Suprapubic skin (tissue), 4 donors: ENCODE measurements at regions not wholly inside any gene's neighbourhood (a gene's known extent, or its start where the extent isn't known, plus 50 kb on each side); places are given as distances from the start of the nearest gene placed in this dataset.

Source experiments
- DNase-seq, 2 donors: peaks; one replicate each; pipeline ENCODE4 v3.0.0-alpha.2; 2019; ENCODE audit warnings: low spot score in 2 of 2
- H3K27ac ChIP-seq: fragments of 200-600 bp; sonication (generic); one replicate; pipeline ENCODE4 v1.5.1; 2019
- H3K27me3 ChIP-seq: fragments of 200-600 bp; sonication (generic); one replicate; pipeline ENCODE4 v1.5.1; 2019
- H3K36me3 ChIP-seq: fragments of 200-600 bp; sonication (generic); one replicate; pipeline ENCODE4 v1.5.1; 2019
- H3K4me1 ChIP-seq: fragments of 200-600 bp; sonication (generic); one replicate; pipeline ENCODE4 v1.5.1; 2019
- H3K4me3 ChIP-seq: fragments of 200-600 bp; sonication (generic); one replicate; pipeline ENCODE4 v1.5.1; 2019; ENCODE audit warnings: mild to moderate bottlenecking
- H3K9me3 ChIP-seq: fragments of 200-600 bp; sonication (generic); one replicate; pipeline ENCODE4 v1.5.1; 2019
- CTCF ChIP-seq, 2 donors: fragments of 200-600 bp in 1 of 2; fragments of 450-650 bp in 1 of 2; sonication (generic) in 1 of 2; IDR thresholded peaks; one replicate each; pipeline ENCODE4 v1.5.1; 2016 to 2019; ENCODE audit warnings: antibody characterized with exemption in 2 of 2, mild to moderate bottlenecking in 1 of 2, moderate library complexity in 1 of 2
- EP300 ChIP-seq: sonication (generic); formaldehyde crosslinking; IDR thresholded peaks from one replicate; pipeline ENCODE4 v1.6.1; 2017; ENCODE audit warnings: antibody characterized with exemption
- POLR2A ChIP-seq, 2 donors: fragments of 450-650 bp; IDR thresholded peaks; one replicate each; pipeline ENCODE4 v1.6.1; 2017; ENCODE audit warnings: antibody characterized with exemption in 2 of 2, mild to moderate bottlenecking in 2 of 2, moderate library complexity in 2 of 2
- POLR2AphosphoS5 ChIP-seq, 3 donors: sonication (generic); formaldehyde crosslinking; IDR thresholded peaks; one replicate each; pipeline ENCODE4 v1.6.1; 2017; ENCODE audit warnings: antibody characterized with exemption in 3 of 3
- WGBS: methylation state at CpG from one replicate; pipeline ENCODE4 v1.1.5; 2018; 5-methylcytosine and 5-hydroxymethylcytosine counted together

DNA sequence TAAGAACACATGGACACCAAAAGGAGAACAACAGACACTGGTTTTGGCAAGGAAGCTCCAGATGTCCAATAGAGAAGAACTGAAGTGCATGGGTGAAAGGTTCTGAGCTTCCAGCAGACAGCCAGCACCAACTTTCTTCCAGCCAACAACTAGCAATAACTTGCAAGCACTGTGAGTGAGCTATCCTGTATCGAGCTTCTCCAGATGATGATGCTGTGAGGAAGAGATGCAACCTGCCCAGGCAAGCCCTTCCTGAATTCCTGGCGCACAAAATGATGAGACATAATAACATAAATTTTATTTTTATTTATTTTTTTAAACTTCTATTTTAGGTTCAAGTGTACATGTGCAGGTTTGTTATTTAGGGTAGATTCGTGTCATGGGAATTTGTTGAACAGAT, 692.1 kb downstream of the DNAJB9 start:
- no peak overlapping the region for H3K27ac ChIP-seq
- H3K27me3 ChIP-seq = no peaks in the 10 kb centered on the region
- H3K36me3 ChIP-seq = no peaks in the 10 kb centered on the region
- no peak for DNase-seq
- H3K9me3 ChIP-seq = no peaks in the 10 kb centered on the region
- WGBS = 57% methylated on average over 3 of the region's 3 CpGs
- no peak for TF ChIP-seq CTCF (IDR thresholded peaks at IDR 0.05)
- no peak for TF ChIP-seq POLR2AphosphoS5 (IDR thresholded peaks at IDR 0.05)
- TF ChIP-seq POLR2A (IDR thresholded peaks at IDR 0.05) = no peak
- no peak for TF ChIP-seq EP300
- H3K4me1 ChIP-seq = no peaks in the 10 kb centered on the region
- H3K4me3 ChIP-seq = no peak overlapping the region

GRCh38 chr7:109266610-109267009, 696.9 kb downstream of the DNAJB9 start:
- Histone ChIP-seq H3K4me1 (no peaks in the 10 kb centered on the region), H3K4me3 (no peak overlapping the region), H3K36me3 (no peaks in the 10 kb centered on the region), H3K9me3 (no peaks in the 10 kb centered on the region), H3K27ac (no peak overlapping the region), H3K27me3 (no peaks in the 10 kb centered on the region)
- no peak for DNase-seq
- 82% methylated on average over 3 of the region's 3 CpGs for WGBS
- TF ChIP-seq CTCF (IDR thresholded peaks at IDR 0.05) (no peak), POLR2A (IDR thresholded peaks at IDR 0.05) (no peak), POLR2AphosphoS5 (IDR thresholded peaks at IDR 0.05) (no peak), EP300 (no peak)

DNA sequence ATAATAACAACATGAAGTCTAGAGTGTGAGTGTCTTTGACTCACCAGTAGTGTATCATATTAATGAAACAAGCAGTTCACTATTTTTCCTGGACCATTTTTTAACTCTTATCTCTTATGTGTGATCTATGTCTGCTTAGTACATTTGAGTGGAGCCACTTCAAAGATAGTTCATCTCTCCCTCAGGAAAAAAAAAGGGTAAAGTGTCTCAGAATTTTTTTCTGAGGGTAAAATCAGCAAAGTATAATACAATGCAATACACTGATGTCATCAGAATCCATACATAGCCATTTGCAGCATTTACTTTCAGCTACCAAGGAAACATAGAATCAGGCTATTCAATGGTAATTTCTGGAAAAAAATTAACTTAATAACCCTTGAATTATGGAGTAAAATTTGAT, 706.7 kb downstream of the DNAJB9 start:
- H3K27ac ChIP-seq = no peak overlapping the region
- H3K27me3 ChIP-seq = no peaks in the 10 kb centered on the region
- no peak for DNase-seq
- H3K4me3 ChIP-seq = no peak overlapping the region
- H3K9me3 ChIP-seq = no peaks in the 10 kb centered on the region
- TF ChIP-seq POLR2A (IDR thresholded peaks at IDR 0.05) (no peak), POLR2AphosphoS5 (IDR thresholded peaks at IDR 0.05) (no peak), CTCF (IDR thresholded peaks at IDR 0.05) (no peak), EP300 (no peak)
- H3K4me1 ChIP-seq = no peaks in the 10 kb centered on the region
- no peaks in the 10 kb centered on the region for H3K36me3 ChIP-seq

DNA sequence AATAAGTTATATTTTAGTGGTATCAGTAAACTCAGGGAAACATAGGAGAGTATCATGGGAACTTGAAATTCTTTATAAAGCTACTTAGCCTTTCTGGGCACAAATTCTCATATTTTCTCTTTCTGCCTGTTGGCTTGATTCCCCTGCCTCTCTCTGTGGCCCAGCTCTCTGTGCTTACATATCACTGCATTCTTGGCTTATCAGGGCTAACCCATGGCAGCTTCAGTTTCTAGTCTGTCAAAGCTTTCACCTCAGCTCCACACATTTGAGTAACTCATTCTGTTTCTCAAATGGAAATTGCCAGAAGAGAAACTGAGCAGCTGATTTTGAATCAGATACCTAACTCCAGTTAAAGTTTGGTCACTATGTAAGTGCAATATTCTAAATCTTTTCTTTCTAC, 713.1 kb downstream of the DNAJB9 start:
- TF ChIP-seq CTCF (IDR thresholded peaks at IDR 0.05) = no peak
- no peak for TF ChIP-seq EP300
- no peak for TF ChIP-seq POLR2A (IDR thresholded peaks at IDR 0.05)
- TF ChIP-seq POLR2AphosphoS5 (IDR thresholded peaks at IDR 0.05) = no peak
- H3K36me3 ChIP-seq = no peaks in the 10 kb centered on the region
- H3K27ac ChIP-seq = no peak overlapping the region
- no peaks in the 10 kb centered on the region for H3K9me3 ChIP-seq
- H3K27me3 ChIP-seq = no peaks in the 10 kb centered on the region
- no peak overlapping the region for H3K4me3 ChIP-seq
- no peaks in the 10 kb centered on the region for H3K4me1 ChIP-seq
- no peak for DNase-seq

DNA sequence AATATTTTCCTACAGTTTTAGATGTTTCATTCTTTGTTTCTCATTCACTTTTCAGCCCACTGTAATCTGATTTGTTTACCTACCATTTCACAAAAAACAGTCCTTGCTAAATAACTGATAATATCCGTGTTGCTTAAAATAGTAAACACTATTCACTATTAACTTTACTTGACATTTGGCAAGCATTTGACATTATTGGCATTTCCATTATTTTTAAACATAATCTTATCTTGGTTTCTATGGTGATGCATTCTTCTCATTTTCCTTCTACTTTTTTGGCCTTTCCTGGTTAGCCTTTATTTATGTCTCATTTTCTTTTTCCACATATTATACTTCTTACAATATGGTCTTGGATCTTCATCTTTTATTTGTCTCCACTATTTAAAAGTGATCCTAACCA, 715.3 kb downstream of the DNAJB9 start:
- no peak overlapping the region for H3K4me3 ChIP-seq
- H3K4me1 ChIP-seq = no peaks in the 10 kb centered on the region
- 64% methylated on average over 1 of the region's 1 CpG for WGBS
- no peak overlapping the region for H3K27ac ChIP-seq
- no peak for DNase-seq
- H3K9me3 ChIP-seq = no peaks in the 10 kb centered on the region
- H3K27me3 ChIP-seq = no peaks in the 10 kb centered on the region
- TF ChIP-seq POLR2AphosphoS5 (IDR thresholded peaks at IDR 0.05) = no peak
- TF ChIP-seq POLR2A (IDR thresholded peaks at IDR 0.05) = no peak
- no peak for TF ChIP-seq CTCF (IDR thresholded peaks at IDR 0.05)
- no peak for TF ChIP-seq EP300
- no peaks in the 10 kb centered on the region for H3K36me3 ChIP-seq
